Ishikawa (cell line): ENCODE measurements at regions not wholly inside any gene's neighbourhood (a gene's known extent, or its start where the extent isn't known, plus 50 kb on each side); places are given as distances from the start of the nearest gene placed in this dataset.

ENCODE experiments used
- CEBPB ChIP-seq: IDR thresholded peaks from 2 replicates; pipeline ENCODE4 v1.6.1; 2012
- CREB1 ChIP-seq: IDR thresholded peaks from 2 replicates; pipeline ENCODE4 v1.6.1; 2012; ENCODE audit warnings: low read depth
- EGR1 ChIP-seq: IDR thresholded peaks from 2 replicates; pipeline ENCODE4 v1.6.1; 2012
- EP300 ChIP-seq: IDR thresholded peaks from 2 replicates; pipeline ENCODE4 v1.6.1; 2012; ENCODE audit warnings: borderline replicate concordance
- FOXM1 ChIP-seq: IDR thresholded peaks from 2 replicates; pipeline ENCODE4 v1.6.1; 2012; ENCODE audit warnings: low read depth, borderline replicate concordance
- MAX ChIP-seq: IDR thresholded peaks from 2 replicates; pipeline ENCODE4 v1.6.1; 2012
- NFIC ChIP-seq: IDR thresholded peaks from 2 replicates; pipeline ENCODE4 v1.6.1; 2012
- RAD21 ChIP-seq: IDR thresholded peaks from 2 replicates; pipeline ENCODE4 v1.6.1; 2012; ENCODE audit warnings: low read depth
- REST ChIP-seq: IDR thresholded peaks from 2 replicates; pipeline ENCODE4 v1.6.1; 2012; ENCODE audit warnings: low read depth, mild to moderate bottlenecking
- TAF1 ChIP-seq: IDR thresholded peaks from 2 replicates; pipeline ENCODE4 v1.6.1; 2012; ENCODE audit warnings: low read depth, mild to moderate bottlenecking
- TCF12 ChIP-seq: IDR thresholded peaks from 2 replicates; pipeline ENCODE4 v1.6.1; 2012; ENCODE audit warnings: low read depth
- TEAD4 ChIP-seq: IDR thresholded peaks from 2 replicates; pipeline ENCODE4 v1.6.1; 2012
- USF1 ChIP-seq: IDR thresholded peaks from 2 replicates; pipeline ENCODE4 v1.6.1; 2012
- YY1 ChIP-seq: IDR thresholded peaks from 2 replicates; pipeline ENCODE4 v1.6.1; 2012; ENCODE audit warnings: low read depth
- ZBTB7A ChIP-seq: IDR thresholded peaks from 2 replicates; pipeline ENCODE4 v1.6.1; 2012; ENCODE audit warnings: low read depth

DNA sequence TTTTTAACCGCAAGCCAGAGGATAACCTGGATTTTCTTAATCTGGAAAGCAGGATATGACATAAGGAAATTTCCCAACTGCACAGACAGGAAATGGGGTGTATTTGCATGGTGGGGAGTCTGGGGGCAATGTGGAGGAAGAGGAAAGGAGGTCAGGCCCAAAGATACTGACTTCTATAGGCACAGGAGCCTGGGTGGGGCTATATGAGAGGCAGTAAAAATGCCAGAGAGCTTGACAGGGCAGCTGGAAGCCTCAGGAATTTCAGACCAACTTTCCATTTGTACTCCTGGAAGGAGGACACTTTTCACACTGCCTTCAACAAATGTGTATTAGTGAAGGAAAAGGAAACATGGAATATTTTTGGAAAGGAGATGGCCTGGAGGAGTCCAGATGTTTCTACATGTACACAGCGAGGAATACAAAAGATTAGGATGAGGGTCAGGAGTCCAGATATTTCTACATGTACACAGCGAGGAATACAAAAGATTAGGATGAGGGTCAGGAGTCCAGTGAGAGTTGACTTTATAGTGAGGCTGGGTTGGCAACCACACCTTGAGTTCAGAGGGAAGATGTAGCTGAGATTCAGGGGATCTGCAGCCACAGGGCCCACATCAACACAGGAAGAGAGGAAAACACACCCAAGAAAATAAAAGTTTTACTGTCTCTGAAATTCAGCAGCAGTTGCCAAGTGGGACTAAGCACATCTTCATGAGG lies 111.9 kb upstream of the PTPRG start:
- TF ChIP-seq TCF12 (no peak), REST (no peak), FOXM1 (no peak)

- no peak for TF ChIP-seq EP300
Observed at GRCh38 chr3:61450866-61451265, 110.5 kb upstream of the PTPRG start.

- no peak for TF ChIP-seq ZBTB7A
- no peak for TF ChIP-seq TCF12
- no peak for TF ChIP-seq CREB1
- TF ChIP-seq EP300 = no peak
- TF ChIP-seq MAX = no peak
- TF ChIP-seq YY1 = no peak
- TF ChIP-seq REST = no peak
- no peak for TF ChIP-seq RAD21
- no peak for TF ChIP-seq TEAD4
- no peak for TF ChIP-seq CEBPB
- no peak for TF ChIP-seq USF1
- TF ChIP-seq FOXM1 = no peak
- no peak for TF ChIP-seq NFIC
- no peak for TF ChIP-seq TAF1
- no peak for TF ChIP-seq EGR1
Observed at GRCh38 chr3:61451841-61452240, 109.5 kb upstream of the PTPRG start.

DNA sequence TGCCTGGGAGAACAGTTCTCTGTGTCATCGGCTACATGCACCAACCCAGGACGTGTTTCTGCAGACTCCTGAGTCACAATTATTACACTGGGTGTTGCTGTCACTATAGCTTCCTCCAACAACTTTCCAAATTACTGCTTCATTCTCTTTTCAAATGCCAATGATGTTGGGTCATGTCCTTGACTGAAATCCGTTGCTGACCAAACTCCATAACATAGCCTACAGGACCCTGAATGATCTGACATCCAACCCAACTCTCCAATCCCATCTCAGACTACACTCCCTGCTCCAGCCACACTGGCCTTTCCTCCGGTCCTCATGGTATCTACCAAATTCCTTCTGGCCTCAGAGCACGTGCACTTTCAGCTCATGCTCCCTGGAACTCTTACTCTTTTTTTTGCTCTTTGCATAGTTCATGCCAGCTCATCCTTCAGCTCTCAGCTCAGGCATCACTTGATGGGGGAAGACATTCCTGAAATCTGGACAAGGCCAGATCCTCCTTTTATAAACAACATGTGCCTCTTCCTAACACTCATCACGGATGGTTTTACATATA lies 108.8 kb upstream of the PTPRG start:
- no peak for TF ChIP-seq TCF12
- no peak for TF ChIP-seq USF1
- TF ChIP-seq YY1 = no peak
- no peak for TF ChIP-seq MAX
- TF ChIP-seq REST = no peak
- no peak for TF ChIP-seq ZBTB7A
- no peak for TF ChIP-seq CEBPB
- no peak for TF ChIP-seq TEAD4
- no peak for TF ChIP-seq EGR1

DNA sequence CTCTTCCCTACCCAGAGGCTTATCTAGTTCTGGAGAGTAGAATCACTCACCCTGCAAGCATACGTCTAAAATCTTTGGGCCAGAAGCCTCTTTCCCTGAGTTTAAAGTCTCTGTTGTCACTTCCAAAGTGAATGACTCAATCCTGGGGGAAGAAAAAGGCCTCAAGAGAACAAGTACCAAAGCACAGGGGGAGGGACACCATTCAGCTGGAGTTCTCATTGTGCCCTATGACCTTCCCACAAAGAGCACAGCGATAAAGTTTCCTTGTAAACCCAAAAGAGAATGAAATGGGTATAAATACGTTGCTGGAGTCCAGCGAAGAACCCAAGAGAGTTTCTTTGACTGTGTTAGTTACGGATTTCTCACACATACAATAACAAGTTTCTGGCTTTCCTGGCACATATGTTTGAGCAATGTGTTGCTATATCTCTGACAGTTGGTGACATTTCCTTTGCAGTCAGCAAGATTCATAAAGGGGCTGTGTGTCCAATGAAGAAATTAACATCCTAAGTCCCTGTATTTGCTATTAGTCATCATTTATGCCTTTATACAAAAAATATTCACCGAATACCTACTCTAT lies 107.3 kb upstream of the PTPRG start:
- TF ChIP-seq EP300 (no peak), REST (no peak), ZBTB7A (no peak), USF1 (no peak), CREB1 (no peak)
